Keratinocyte (primary cell): ENCODE measurements at regions not wholly inside any gene's neighbourhood (a gene's known extent, or its start where the extent isn't known, plus 50 kb on each side); places are given as distances from the start of the nearest gene placed in this dataset.
"Not testable (repeated sequence)": the region's sequence is repeated elsewhere in the genome, so short reads cannot be mapped to it uniquely, and the experiment has no call there.

ENCODE experiments used
- DNase-seq: peaks from one replicate; pipeline ENCODE4 v3.0.0-alpha.2; 2011; ENCODE audit warnings: low read depth, missing footprints, low spot score
- FAIRE-seq: peaks from 2 replicates; lab custom pipeline; 2011; peaks lifted over from hg19 to GRCh38; lab: Jason Lieb, UNC
- H2AFZ ChIP-seq: 2 replicates; pipeline ENCODE4 v1.6.0; 2012; ENCODE audit warnings: low read length, control low read depth, inconsistent platforms; ENCODE audit not compliant: control insufficient read depth
- H3K27ac ChIP-seq: 2 replicates; pipeline ENCODE4 v1.5.1; 2011; ENCODE audit warnings: low read length; ENCODE audit not compliant: control insufficient read depth, insufficient read depth
- H3K27me3 ChIP-seq: 3 replicates; pipeline ENCODE4 v1.6.0; 2011; ENCODE audit warnings: low read length; ENCODE audit not compliant: control insufficient read depth, insufficient read depth; ENCODE audit errors: extremely low read depth
- H3K36me3 ChIP-seq, 2 experiments: 2 replicates in 1 of 2; 3 replicates in 1 of 2; pipeline ENCODE4 v1.5.1; 2011; ENCODE audit warnings: low read length in 2 of 2, mild to moderate bottlenecking in 1 of 2; ENCODE audit not compliant: control insufficient read depth in 2 of 2, insufficient read depth in 2 of 2; ENCODE audit errors: extremely low read depth in 1 of 2
- H3K4me1 ChIP-seq: 3 replicates; pipeline ENCODE4 v1.5.1; 2011; ENCODE audit warnings: low read length; ENCODE audit not compliant: control insufficient read depth, insufficient read depth; ENCODE audit errors: extremely low read depth
- H3K4me2 ChIP-seq: 3 replicates; pipeline ENCODE4 v1.6.0; 2011; ENCODE audit warnings: low read depth, low read length; ENCODE audit not compliant: control insufficient read depth, insufficient read depth; ENCODE audit errors: extremely low read depth
- H3K4me3 ChIP-seq, 3 experiments: fragments of 200-600 bp in 1 of 3; sonication (generic) in 1 of 3; 2 replicates in 2 of 3; 3 replicates in 1 of 3; pipeline ENCODE4 v1.5.1; 2011 to 2016; ENCODE audit warnings: low read length in 3 of 3, mild to moderate bottlenecking in 3 of 3, control low read depth in 2 of 3, inconsistent platforms in 1 of 3, low read depth in 1 of 3, mixed read lengths in 1 of 3, mixed run types in 1 of 3, moderate library complexity in 1 of 3; ENCODE audit not compliant: control insufficient read depth in 2 of 3, insufficient read depth in 2 of 3; ENCODE audit errors: extremely low read depth in 1 of 3
- H3K79me2 ChIP-seq: 2 replicates; pipeline ENCODE4 v1.6.0; 2012; ENCODE audit warnings: low read length; ENCODE audit not compliant: control insufficient read depth, insufficient read depth
- H3K9ac ChIP-seq: 3 replicates; pipeline ENCODE4 v1.6.0; 2011; ENCODE audit warnings: low read length; ENCODE audit not compliant: control insufficient read depth, insufficient read depth; ENCODE audit errors: extremely low read depth
- H3K9me1 ChIP-seq: 3 replicates; pipeline ENCODE4 v1.6.0; 2011; ENCODE audit warnings: low read length; ENCODE audit not compliant: control insufficient read depth, insufficient read depth; ENCODE audit errors: extremely low read depth
- H3K9me3 ChIP-seq: 2 replicates; pipeline ENCODE4 v1.5.1; 2012; ENCODE audit warnings: low read depth, low read length; ENCODE audit not compliant: control insufficient read depth
- H4K20me1 ChIP-seq: 3 replicates; pipeline ENCODE4 v1.6.0; 2011; ENCODE audit warnings: low read length; ENCODE audit not compliant: control insufficient read depth, insufficient read depth; ENCODE audit errors: extremely low read depth
- EZH2 ChIP-seq: IDR thresholded peaks from one replicate; pipeline ENCODE4 v1.6.1; 2012; ENCODE audit warnings: inconsistent platforms, mild to moderate bottlenecking, low read length, moderate library complexity
- dilution Hi-C: fragments of 300-500 bp; cut with MboI; formaldehyde crosslinking; loops from one replicate; pipeline ENCODE4 v1.7.0; 2020; ENCODE audit warnings: low sequenced_read_pairs; ENCODE audit not compliant: extremely low pct_ligation_motif_present
- TF ChIP-seq, protein P1 (sequence below), 3 experiments: IDR thresholded peaks in 1 of 3; conservative IDR thresholded peaks in 1 of 3; optimal IDR thresholded peaks in 1 of 3; 2 replicates in 2 of 3; 3 replicates in 1 of 3; pipeline versions ENCODE3 to v1.5.1; 2011; ENCODE audit warnings: low read length in 3 of 3, mild to moderate bottlenecking in 3 of 3, moderate library complexity in 2 of 3, control low read depth in 1 of 3, inconsistent platforms in 1 of 3; ENCODE audit not compliant: insufficient read depth in 2 of 3; ENCODE audit errors: extremely low read depth in 1 of 3

DNA sequence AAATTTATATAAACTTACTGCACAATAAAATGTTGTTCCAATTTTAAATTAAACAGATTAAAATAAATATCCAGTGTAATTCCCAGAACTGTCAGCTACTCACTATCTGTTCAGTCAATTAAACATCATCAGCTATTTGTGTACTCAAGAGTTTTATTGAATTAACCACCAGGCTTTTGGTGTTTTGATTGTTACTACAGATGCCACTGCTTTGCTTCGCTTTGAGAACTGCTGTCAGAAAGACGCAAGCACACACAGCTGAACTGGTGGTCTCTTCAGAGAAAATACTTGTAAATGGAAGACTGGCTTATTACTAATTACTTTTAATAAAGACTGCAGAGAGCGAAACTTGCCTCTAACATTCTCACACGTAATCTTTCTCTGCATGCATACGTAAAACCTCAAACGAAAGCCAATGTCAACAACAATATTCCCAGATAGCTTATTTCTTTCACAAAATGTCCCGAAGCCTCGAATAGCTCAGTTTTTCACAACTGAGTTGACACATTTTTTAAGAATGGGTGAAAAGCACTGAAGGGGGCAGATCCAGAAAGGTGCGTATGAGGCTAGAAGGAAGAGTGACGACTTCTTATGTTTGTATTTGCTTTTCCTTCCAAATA is 259.6 kb upstream of the RPS23 start:
- no peaks in the 10 kb centered on the region for H3K9me3 ChIP-seq
- H2AFZ ChIP-seq, result no peak overlapping the region
- no peak overlapping the region for H3K4me2 ChIP-seq

GRCh38 chr5:82534986-82535385 is 256.8 kb upstream of the RPS23 start:
- no peaks in the 10 kb centered on the region for H3K79me2 ChIP-seq
- no peak overlapping the region for H3K9ac ChIP-seq
- no peaks in the 10 kb centered on the region for H3K9me3 ChIP-seq
- H3K9me1 ChIP-seq, result no peaks in the 10 kb centered on the region
- no peak for FAIRE-seq
- H4K20me1 ChIP-seq, result no peaks in the 10 kb centered on the region
- H3K27me3 ChIP-seq, result no peaks in the 10 kb centered on the region
- H3K4me1 ChIP-seq, result no peaks in the 10 kb centered on the region
- H3K36me3 ChIP-seq, result no peaks in the 10 kb centered on the region
- no peak overlapping the region for H3K4me2 ChIP-seq
- dilution Hi-C loops, result no loop called here
- no peak overlapping the region for H2AFZ ChIP-seq
- DNase-seq, result no peak
- no peak overlapping the region for H3K4me3 ChIP-seq
- no peak for TF ChIP-seq EZH2
- TF ChIP-seq, protein P1, sequence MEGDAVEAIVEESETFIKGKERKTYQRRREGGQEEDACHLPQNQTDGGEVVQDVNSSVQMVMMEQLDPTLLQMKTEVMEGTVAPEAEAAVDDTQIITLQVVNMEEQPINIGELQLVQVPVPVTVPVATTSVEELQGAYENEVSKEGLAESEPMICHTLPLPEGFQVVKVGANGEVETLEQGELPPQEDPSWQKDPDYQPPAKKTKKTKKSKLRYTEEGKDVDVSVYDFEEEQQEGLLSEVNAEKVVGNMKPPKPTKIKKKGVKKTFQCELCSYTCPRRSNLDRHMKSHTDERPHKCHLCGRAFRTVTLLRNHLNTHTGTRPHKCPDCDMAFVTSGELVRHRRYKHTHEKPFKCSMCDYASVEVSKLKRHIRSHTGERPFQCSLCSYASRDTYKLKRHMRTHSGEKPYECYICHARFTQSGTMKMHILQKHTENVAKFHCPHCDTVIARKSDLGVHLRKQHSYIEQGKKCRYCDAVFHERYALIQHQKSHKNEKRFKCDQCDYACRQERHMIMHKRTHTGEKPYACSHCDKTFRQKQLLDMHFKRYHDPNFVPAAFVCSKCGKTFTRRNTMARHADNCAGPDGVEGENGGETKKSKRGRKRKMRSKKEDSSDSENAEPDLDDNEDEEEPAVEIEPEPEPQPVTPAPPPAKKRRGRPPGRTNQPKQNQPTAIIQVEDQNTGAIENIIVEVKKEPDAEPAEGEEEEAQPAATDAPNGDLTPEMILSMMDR (optimal IDR thresholded peaks at IDR 0.05 in 1 of 3, IDR thresholded peaks at IDR 0.05 in 1 of 3, conservative IDR thresholded peaks at IDR 0.05 in 1 of 3; ENCODE audit: extremely low read depth in 1 of 3, insufficient read depth in 2 of 3, low read length in 3 of 3), result no peak
- H3K27ac ChIP-seq, result no peak overlapping the region

More for the DNA sequence above, 259.6 kb upstream of the RPS23 start:
- Histone ChIP-seq H3K9ac (no peak overlapping the region), H3K4me3 (no peak overlapping the region), H3K9me1 (no peaks in the 10 kb centered on the region), H3K36me3 (no peaks in the 10 kb centered on the region), H3K27ac (no peak overlapping the region), H3K79me2 (no peaks in the 10 kb centered on the region), H3K27me3 (no peaks in the 10 kb centered on the region), H3K4me1 (no peaks in the 10 kb centered on the region), H4K20me1 (no peaks in the 10 kb centered on the region)
- FAIRE-seq, result no peak
- no peak for DNase-seq
- TF ChIP-seq, protein P1 (optimal IDR thresholded peaks at IDR 0.05 in 1 of 3, IDR thresholded peaks at IDR 0.05 in 1 of 3, conservative IDR thresholded peaks at IDR 0.05 in 1 of 3; ENCODE audit: extremely low read depth in 1 of 3, insufficient read depth in 2 of 3, low read length in 3 of 3), result no peak
- TF ChIP-seq EZH2, result no peak
- dilution Hi-C loops, result no loop called here

DNA sequence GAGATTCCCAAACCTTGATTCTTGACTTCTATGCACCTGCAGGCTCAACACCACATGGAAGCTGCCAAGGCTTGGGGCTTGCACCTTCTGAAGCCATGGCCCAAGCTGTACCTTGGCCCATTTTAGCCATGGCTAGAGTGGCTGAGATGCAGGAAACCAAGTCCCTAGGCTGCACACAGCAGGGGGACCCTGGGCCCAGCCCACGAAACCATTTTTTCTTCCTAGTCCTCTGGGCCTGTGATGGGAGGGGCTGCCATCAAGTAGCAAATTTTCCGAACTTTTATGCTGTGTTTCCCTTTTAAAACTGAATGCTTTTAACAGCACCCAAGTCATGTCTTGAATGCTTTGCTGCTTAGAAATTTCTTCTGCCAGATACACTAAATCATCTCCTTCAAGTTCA is 253.9 kb upstream of the RPS23 start:
- H2AFZ ChIP-seq, H3K27me3 ChIP-seq, H3K36me3 ChIP-seq, dilution Hi-C loops, H3K9me1 ChIP-seq, H3K27ac ChIP-seq, H3K4me2 ChIP-seq, H3K4me3 ChIP-seq, FAIRE-seq, DNase-seq, H3K4me1 ChIP-seq, H3K79me2 ChIP-seq, H3K9me3 ChIP-seq, H3K9ac ChIP-seq, H4K20me1 ChIP-seq: not testable (repeated sequence)
